K562 (cell line): ENCODE measurements at regions not wholly inside any gene's neighbourhood (a gene's known extent, or its start where the extent isn't known, plus 50 kb on each side); places are given as distances from the start of the nearest gene placed in this dataset.

Experiments
- BCLAF1 ChIP-seq, 2 experiments: fragments of 450-650 bp in 1 of 2; IDR thresholded peaks; 2 replicates each; pipeline ENCODE4 v1.6.1; 2011 to 2017; ENCODE audit warnings: low read depth in 2 of 2, antibody characterized with exemption in 1 of 2, borderline replicate concordance in 1 of 2, low read length in 1 of 2, mild to moderate bottlenecking in 1 of 2, mixed read lengths in 1 of 2; ENCODE audit not compliant: control insufficient read depth in 1 of 2
- BRF1 ChIP-seq: IDR thresholded peaks from 3 replicates; pipeline ENCODE4 v1.6.1; 2011; ENCODE audit warnings: borderline replicate concordance, mild to moderate bottlenecking; ENCODE audit not compliant: insufficient read length; ENCODE audit errors: extremely low read depth
- E2F3 ChIP-seq: fragments of 250-450 bp; sonication (Bioruptor Pico); IDR thresholded peaks from 2 replicates; pipeline ENCODE4 v1.4.0; 2020; ENCODE audit warnings: mild to moderate bottlenecking
- NR4A1 ChIP-seq, 2 experiments: fragments of 250-450 bp in 1 of 2; fragments of 450-650 bp in 1 of 2; sonication (Bioruptor Pico) in 1 of 2; IDR thresholded peaks; 2 replicates each; pipeline versions ENCODE4 v1.4.0 to v1.6.1; 2016 to 2020; ENCODE audit warnings: mild to moderate bottlenecking in 2 of 2, missing compliant biosample characterization in 1 of 2, missing genetic modification characterization in 1 of 2, moderate library complexity in 1 of 2
- ZNF197 ChIP-seq: fragments of 200-800 bp; sonication (Bioruptor generic); IDR thresholded peaks from 2 replicates; pipeline ENCODE4 v1.6.1; 2016; ENCODE audit warnings: low read depth, missing genetic modification characterization, missing compliant biosample characterization
- ZNF311 ChIP-seq: fragments of 250-450 bp; sonication (Bioruptor Pico); IDR thresholded peaks from 2 replicates; pipeline ENCODE4 v1.4.0; 2020; ENCODE audit warnings: mild to moderate bottlenecking, moderate library complexity
- ZNF76 ChIP-seq: fragments of 250-450 bp; sonication (Bioruptor Pico); IDR thresholded peaks from 2 replicates; pipeline ENCODE4 v1.4.0; 2020; ENCODE audit warnings: mild to moderate bottlenecking, moderate library complexity, borderline replicate concordance
- TF ChIP-seq, protein P1 (sequence below): fragments of 450-650 bp; formaldehyde crosslinking; IDR thresholded peaks from 2 replicates; pipeline ENCODE4 v1.4.0; 2020; ENCODE audit warnings: mild to moderate bottlenecking, moderate library complexity
- TF ChIP-seq, protein P2 (sequence below): fragments of 450-650 bp; IDR thresholded peaks from 2 replicates; pipeline ENCODE4 v1.6.1; 2017; ENCODE audit warnings: antibody characterized with exemption
- TF ChIP-seq, protein P3 (sequence below): IDR thresholded peaks from 2 replicates; pipeline ENCODE4 v1.6.1; 2011; ENCODE audit not compliant: insufficient read length; ENCODE audit errors: extremely low read depth

- TF ChIP-seq ZNF197 (CRISPR knock-in tag) (no peak), BRF1 (no peak), BCLAF1 (IDR thresholded peaks at IDR 0.05; ENCODE audit: borderline replicate concordance in 1 of 2, control insufficient read depth in 1 of 2, low read depth in 2 of 2, low read length in 1 of 2) (no peak), ZNF311 (no peak), E2F3 (CRISPR knock-in tag) (no peak), ZNF76 (CRISPR knock-in tag) (no peak), NR4A1 (CRISPR knock-in tag; IDR thresholded peaks at IDR 0.05) (no peak), NR4A1 (tag; IDR thresholded peaks at IDR 0.05) (no peak)
- TF ChIP-seq, protein P1, sequence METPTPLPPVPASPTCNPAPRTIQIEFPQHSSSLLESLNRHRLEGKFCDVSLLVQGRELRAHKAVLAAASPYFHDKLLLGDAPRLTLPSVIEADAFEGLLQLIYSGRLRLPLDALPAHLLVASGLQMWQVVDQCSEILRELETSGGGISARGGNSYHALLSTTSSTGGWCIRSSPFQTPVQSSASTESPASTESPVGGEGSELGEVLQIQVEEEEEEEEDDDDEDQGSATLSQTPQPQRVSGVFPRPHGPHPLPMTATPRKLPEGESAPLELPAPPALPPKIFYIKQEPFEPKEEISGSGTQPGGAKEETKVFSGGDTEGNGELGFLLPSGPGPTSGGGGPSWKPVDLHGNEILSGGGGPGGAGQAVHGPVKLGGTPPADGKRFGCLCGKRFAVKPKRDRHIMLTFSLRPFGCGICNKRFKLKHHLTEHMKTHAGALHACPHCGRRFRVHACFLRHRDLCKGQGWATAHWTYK, result no peak
- TF ChIP-seq, protein P2, sequence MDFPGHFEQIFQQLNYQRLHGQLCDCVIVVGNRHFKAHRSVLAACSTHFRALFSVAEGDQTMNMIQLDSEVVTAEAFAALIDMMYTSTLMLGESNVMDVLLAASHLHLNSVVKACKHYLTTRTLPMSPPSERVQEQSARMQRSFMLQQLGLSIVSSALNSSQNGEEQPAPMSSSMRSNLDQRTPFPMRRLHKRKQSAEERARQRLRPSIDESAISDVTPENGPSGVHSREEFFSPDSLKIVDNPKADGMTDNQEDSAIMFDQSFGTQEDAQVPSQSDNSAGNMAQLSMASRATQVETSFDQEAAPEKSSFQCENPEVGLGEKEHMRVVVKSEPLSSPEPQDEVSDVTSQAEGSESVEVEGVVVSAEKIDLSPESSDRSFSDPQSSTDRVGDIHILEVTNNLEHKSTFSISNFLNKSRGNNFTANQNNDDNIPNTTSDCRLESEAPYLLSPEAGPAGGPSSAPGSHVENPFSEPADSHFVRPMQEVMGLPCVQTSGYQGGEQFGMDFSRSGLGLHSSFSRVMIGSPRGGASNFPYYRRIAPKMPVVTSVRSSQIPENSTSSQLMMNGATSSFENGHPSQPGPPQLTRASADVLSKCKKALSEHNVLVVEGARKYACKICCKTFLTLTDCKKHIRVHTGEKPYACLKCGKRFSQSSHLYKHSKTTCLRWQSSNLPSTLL, result no peak
- TF ChIP-seq, protein P3, sequence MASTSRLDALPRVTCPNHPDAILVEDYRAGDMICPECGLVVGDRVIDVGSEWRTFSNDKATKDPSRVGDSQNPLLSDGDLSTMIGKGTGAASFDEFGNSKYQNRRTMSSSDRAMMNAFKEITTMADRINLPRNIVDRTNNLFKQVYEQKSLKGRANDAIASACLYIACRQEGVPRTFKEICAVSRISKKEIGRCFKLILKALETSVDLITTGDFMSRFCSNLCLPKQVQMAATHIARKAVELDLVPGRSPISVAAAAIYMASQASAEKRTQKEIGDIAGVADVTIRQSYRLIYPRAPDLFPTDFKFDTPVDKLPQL, result no peak
These were observed 185.0 kb downstream of the CPE start (continued) for GRCh38 chr4:165563851-165564250.
